ENCODE measurements at regions not wholly inside any gene's neighbourhood (a gene's known extent, or its start where the extent isn't known, plus 50 kb on each side); places are given as distances from the start of the nearest gene placed in this dataset.

DNA sequence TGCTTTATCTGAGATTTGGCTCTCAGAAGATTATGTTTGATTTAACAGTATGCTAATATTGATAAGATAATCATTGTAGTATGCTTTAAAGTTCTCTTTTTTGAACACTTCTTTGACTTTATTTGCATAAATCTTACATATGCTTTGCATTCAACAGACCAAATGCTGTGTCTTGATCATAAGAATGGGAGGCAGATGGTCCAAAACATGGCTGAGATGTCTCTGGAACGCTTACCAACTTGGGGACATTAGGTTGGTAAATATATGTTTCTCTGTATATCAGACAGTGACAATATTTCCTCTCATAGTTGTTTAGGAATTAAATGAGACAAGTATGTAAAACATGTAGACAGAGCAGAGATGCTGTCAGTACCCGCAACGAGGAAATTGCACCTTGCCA is 197.9 kb upstream of the CTNND2 start:
- TF ChIP-seq RARB (CRISPR knock-in tag; IDR thresholded peaks at IDR 0.05), result no peak
- TF ChIP-seq ZFP3 (CRISPR knock-in tag; IDR thresholded peaks at IDR 0.05), result no peak
- no peak for TF ChIP-seq PPARA (CRISPR knock-in tag; IDR thresholded peaks at IDR 0.05; ENCODE audit: borderline replicate concordance)
- TF ChIP-seq CREB5 (CRISPR knock-in tag; IDR thresholded peaks at IDR 0.05; ENCODE audit: low read depth), result no peak
- no peak for TF ChIP-seq BACH2 (CRISPR knock-in tag; IDR thresholded peaks at IDR 0.05; ENCODE audit: borderline replicate concordance)
- no peak for TF ChIP-seq ARNTL (CRISPR knock-in tag; IDR thresholded peaks at IDR 0.05; ENCODE audit: borderline replicate concordance, low read depth)
- TF ChIP-seq ESRRG (CRISPR knock-in tag; IDR thresholded peaks at IDR 0.05), result no peak
- no peak for TF ChIP-seq ZFP30 (CRISPR knock-in tag; IDR thresholded peaks at IDR 0.05)

Data from SK-N-SH treated with all-trans-retinoic acid at 6 μM for 48 hours (cell line).